GM19043 (cell line): ENCODE measurements at regions not wholly inside any gene's neighbourhood (a gene's known extent, or its start where the extent isn't known, plus 50 kb on each side); places are given as distances from the start of the nearest gene placed in this dataset.
"Not testable (repeated sequence)": the region's sequence is repeated elsewhere in the genome, so short reads cannot be mapped to it uniquely, and the experiment has no call there.

Experiments used
- ATAC-seq: cut with Tn5 transposase; IDR thresholded peaks from one replicate; pipeline ENCODE4 v1.9.1; 2021; ENCODE audit warnings: low read depth; ENCODE audit not compliant: unreplicated experiment

- no peak for ATAC-seq
Measured at GRCh38 chr21:14629461-14629860, 83.3 kb upstream of the SAMSN1 start.

GRCh38 chr21:14623079-14623478, 77.0 kb upstream of the SAMSN1 start:
- ATAC-seq, result not testable (repeated sequence)

GRCh38 chr21:14620152-14620551, 74.0 kb upstream of the SAMSN1 start:
- no peak for ATAC-seq

GRCh38 chr21:14617871-14618270, 71.8 kb upstream of the SAMSN1 start:
- ATAC-seq, result no peak

DNA sequence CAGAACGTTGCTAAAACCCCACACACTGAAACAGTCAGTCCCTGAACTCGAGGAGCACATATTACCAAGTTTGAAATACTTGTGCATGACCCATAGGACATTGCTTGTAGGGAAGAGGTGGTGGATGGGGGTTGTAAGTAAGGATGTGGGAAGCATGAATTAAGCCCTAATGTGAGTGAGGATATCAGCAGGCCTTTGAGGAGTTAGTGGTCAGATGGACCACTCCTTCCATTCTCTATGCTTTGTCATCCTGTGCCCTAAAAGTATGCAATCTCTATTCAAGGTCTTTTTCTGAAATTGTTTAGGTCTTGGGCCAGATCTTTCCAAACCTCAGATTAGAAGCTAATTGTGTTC, 70.9 kb upstream of the SAMSN1 start:
- ATAC-seq, result no peak

DNA sequence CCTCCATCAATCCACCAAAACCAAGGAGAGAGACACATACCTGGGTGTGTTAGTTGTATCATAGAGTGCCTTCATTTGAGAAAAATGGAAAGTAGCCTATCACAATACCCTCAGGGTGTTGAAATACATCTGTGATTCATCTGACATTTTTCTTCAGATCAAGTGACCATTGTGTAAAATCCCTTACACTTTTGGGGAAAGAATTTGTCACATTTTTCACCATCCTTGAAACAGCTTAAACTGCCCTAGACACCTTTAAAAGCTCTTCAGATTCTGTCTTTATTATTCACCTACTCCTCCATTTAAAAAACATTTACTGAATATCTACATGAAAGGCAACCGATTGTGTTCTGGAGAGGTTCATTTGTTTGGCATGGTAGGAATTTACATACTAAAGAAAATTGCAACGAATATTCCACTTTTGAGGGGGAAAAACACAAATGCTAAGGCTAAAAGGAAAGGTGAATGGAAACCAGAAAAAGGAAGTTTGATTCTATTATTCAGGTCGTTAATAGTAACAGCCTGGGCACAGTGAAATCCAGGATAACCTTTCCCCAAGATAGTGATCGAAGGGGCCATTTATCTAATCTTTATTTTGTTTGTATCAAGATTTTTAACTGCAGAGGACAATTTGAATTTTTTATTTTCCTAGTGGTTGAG, 70.4 kb upstream of the SAMSN1 start:
- no peak for ATAC-seq

- no peak for ATAC-seq
Measured at GRCh38 chr21:14615359-14615974, 69.4 kb upstream of the SAMSN1 start.

- no peak for ATAC-seq
Measured at GRCh38 chr21:14614287-14614686, 68.2 kb upstream of the SAMSN1 start.

- no peak for ATAC-seq
Measured at GRCh38 chr21:14613486-14614224, 67.5 kb upstream of the SAMSN1 start.

DNA sequence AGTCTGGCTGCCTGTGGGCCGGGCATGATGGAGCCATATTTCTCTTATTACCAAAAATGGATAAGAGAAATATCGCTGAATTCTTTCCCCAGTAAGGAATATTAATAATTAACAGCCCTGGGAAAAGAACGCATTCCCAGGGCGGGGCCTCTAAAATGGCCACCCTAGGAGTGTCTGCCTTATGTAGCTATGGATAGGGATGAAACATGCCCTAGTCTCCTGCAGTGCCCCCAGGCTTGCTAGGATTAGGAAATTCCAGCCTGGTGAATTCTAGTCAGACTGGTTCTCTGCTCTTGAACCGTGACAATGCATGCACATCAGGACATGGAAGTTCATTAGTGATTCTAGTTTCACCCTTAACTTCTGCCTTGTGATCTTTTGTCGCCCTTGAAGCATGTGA, 64.0 kb upstream of the SAMSN1 start:
- not testable (repeated sequence) for ATAC-seq

GRCh38 chr21:14609274-14609673, 63.2 kb upstream of the SAMSN1 start:
- ATAC-seq, result no peak

GRCh38 chr21:14607262-14607661, 61.1 kb upstream of the SAMSN1 start:
- no peak for ATAC-seq

DNA sequence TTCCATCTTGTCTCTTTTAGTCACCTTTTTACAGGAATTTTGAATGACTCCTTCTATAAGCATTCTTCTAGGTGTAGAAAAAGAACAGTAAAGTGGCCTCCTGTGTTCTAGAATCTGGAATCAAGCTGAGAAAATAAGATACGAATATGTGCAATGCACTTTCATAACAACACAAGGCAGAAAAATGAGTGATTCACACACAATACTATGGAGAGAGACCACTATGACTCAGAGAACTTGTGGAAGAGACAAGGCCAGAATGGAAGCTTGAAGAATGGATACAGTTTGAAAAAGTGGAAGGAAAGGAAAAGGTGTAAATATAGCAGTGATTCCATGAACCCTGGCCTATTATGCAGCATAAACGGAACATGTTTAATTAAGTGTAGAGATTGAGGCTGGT, 57.1 kb upstream of the SAMSN1 start:
- no peak for ATAC-seq

- peak; percentile 71 for ATAC-seq
Measured at GRCh38 chr21:14602382-14602958, 56.4 kb upstream of the SAMSN1 start.

GRCh38 chr21:14600569-14601297, 54.6 kb upstream of the SAMSN1 start:
- no peak for ATAC-seq

- ATAC-seq, result no peak
Measured at GRCh38 chr21:14598065-14598464, 52.0 kb upstream of the SAMSN1 start.
